BE2C (cell line): ENCODE measurements at regions not wholly inside any gene's neighbourhood (a gene's known extent, or its start where the extent isn't known, plus 50 kb on each side); places are given as distances from the start of the nearest gene placed in this dataset.

Experiments used
- DNase-seq: peaks from one replicate; pipeline ENCODE4 v3.0.0-alpha.2; 2020
- H3K27me3 ChIP-seq: fragments of 250-450 bp; sonication (Bioruptor Pico); 2 replicates; pipeline ENCODE4 v1.5.1; 2020; ENCODE audit warnings: mild to moderate bottlenecking
- H3K36me3 ChIP-seq: fragments of 250-450 bp; sonication (Bioruptor Pico); 2 replicates; pipeline ENCODE4 v1.5.1; 2020; ENCODE audit warnings: mild to moderate bottlenecking
- H3K4me1 ChIP-seq: fragments of 250-450 bp; sonication (Bioruptor Pico); 2 replicates; pipeline ENCODE4 v1.5.1; 2020
- H3K4me3 ChIP-seq: 2 replicates; pipeline ENCODE4 v1.5.1; 2011; ENCODE audit warnings: low read depth, low read length
- H3K9me3 ChIP-seq: fragments of 250-450 bp; sonication (Bioruptor Pico); 2 replicates; pipeline ENCODE4 v1.5.1; 2020
- CTCF ChIP-seq: IDR thresholded peaks from 2 replicates; pipeline ENCODE4 v1.5.1; 2012; ENCODE audit warnings: mild to moderate bottlenecking, low read depth, low read length

- no peaks in the 10 kb centered on the region for H3K27me3 ChIP-seq
- no peaks in the 10 kb centered on the region for H3K9me3 ChIP-seq
- no peak for DNase-seq
- H3K36me3 ChIP-seq, result no peaks in the 10 kb centered on the region
- no peak overlapping the region for H3K4me3 ChIP-seq
- H3K4me1 ChIP-seq, result no peaks in the 10 kb centered on the region
- TF ChIP-seq CTCF, result no peak
These were observed 166.1 kb upstream of the SERP2 start for GRCh38 chr13:44207476-44207875.

- no peak overlapping the region for H3K4me3 ChIP-seq
- no peaks in the 10 kb centered on the region for H3K4me1 ChIP-seq
- no peak for TF ChIP-seq CTCF
- DNase-seq, result no peak
- no peaks in the 10 kb centered on the region for H3K36me3 ChIP-seq
- H3K9me3 ChIP-seq, result no peaks in the 10 kb centered on the region
- no peaks in the 10 kb centered on the region for H3K27me3 ChIP-seq
These were observed 163.1 kb upstream of the SERP2 start for GRCh38 chr13:44210525-44210924.

GRCh38 chr13:44211286-44211685, 162.3 kb upstream of the SERP2 start:
- H3K36me3 ChIP-seq, result no peaks in the 10 kb centered on the region
- H3K4me1 ChIP-seq, result no peaks in the 10 kb centered on the region
- no peaks in the 10 kb centered on the region for H3K9me3 ChIP-seq
- H3K4me3 ChIP-seq, result no peak overlapping the region
- no peaks in the 10 kb centered on the region for H3K27me3 ChIP-seq
- TF ChIP-seq CTCF, result no peak
- DNase-seq, result no peak

GRCh38 chr13:44211704-44212346, 161.8 kb upstream of the SERP2 start:
- no peaks in the 10 kb centered on the region for H3K9me3 ChIP-seq
- no peaks in the 10 kb centered on the region for H3K4me1 ChIP-seq
- no peaks in the 10 kb centered on the region for H3K27me3 ChIP-seq
- DNase-seq, result no peak
- no peak overlapping the region for H3K4me3 ChIP-seq
- no peaks in the 10 kb centered on the region for H3K36me3 ChIP-seq
- TF ChIP-seq CTCF, result no peak

GRCh38 chr13:44212633-44213396, 160.8 kb upstream of the SERP2 start:
- H3K36me3 ChIP-seq, result no peaks in the 10 kb centered on the region
- no peaks in the 10 kb centered on the region for H3K4me1 ChIP-seq
- no peak for DNase-seq
- TF ChIP-seq CTCF, result no peak
- no peak overlapping the region for H3K4me3 ChIP-seq
- H3K9me3 ChIP-seq, result no peaks in the 10 kb centered on the region
- H3K27me3 ChIP-seq, result no peaks in the 10 kb centered on the region
